ENCODE measurements at regions not wholly inside any gene's neighbourhood (a gene's known extent, or its start where the extent isn't known, plus 50 kb on each side); places are given as distances from the start of the nearest gene placed in this dataset.
A peak's percentile ranks its signal among the peaks of the same experiment; 100 is the strongest.

- peaks cover 0 to 21% (median 11%) of the 10 kb centered on the region in 6 donors for H3K4me1 ChIP-seq
- no peaks in the 10 kb centered on the region for H3K36me3 ChIP-seq
- H3K27ac ChIP-seq = no peak overlapping the region
- TF ChIP-seq POLR2A (IDR thresholded peaks at IDR 0.05) (no peak), POLR2AphosphoS5 (IDR thresholded peaks at IDR 0.05) (no peak), CTCF (IDR thresholded peaks at IDR 0.05 in 8 of 11, conservative IDR thresholded peaks at IDR 0.05 in 3 of 11) (no peak)
- intact Hi-C loops (cut with DNase I; ENCODE audit: low total_unique reads) = no loop called here
- no peak overlapping the region for H3K4me3 ChIP-seq
- WGBS, 5 donors = 16 to 29% (median 23%) methylated on average over 1 of the region's 1 CpG
- no peaks in the 10 kb centered on the region for H3K27me3 ChIP-seq (replicated peaks in 1 of 7)
- no peak for DNase-seq
- H3K9me3 ChIP-seq = no peaks in the 10 kb centered on the region
Measured at GRCh38 chr3:23739536-23739935, 66.2 kb upstream of the UBE2E1 start.

GRCh38 chr3:23740517-23740965 lies 65.2 kb upstream of the UBE2E1 start:
- no peak for TF ChIP-seq POLR2A (IDR thresholded peaks at IDR 0.05)
- TF ChIP-seq CTCF (IDR thresholded peaks at IDR 0.05 in 8 of 11, conservative IDR thresholded peaks at IDR 0.05 in 3 of 11) = no peak
- TF ChIP-seq POLR2AphosphoS5 (IDR thresholded peaks at IDR 0.05) = no peak

GRCh38 chr3:23741036-23741706 lies 64.6 kb upstream of the UBE2E1 start:
- WGBS, 5 donors = 69 to 85% (median 72%) methylated on average over 7 of the region's 7 CpGs
- H3K36me3 ChIP-seq = no peaks in the 10 kb centered on the region
- H3K27me3 ChIP-seq (replicated peaks in 1 of 7) = no peaks in the 10 kb centered on the region
- H3K9me3 ChIP-seq = no peaks in the 10 kb centered on the region
- no peak for TF ChIP-seq POLR2AphosphoS5 (IDR thresholded peaks at IDR 0.05)
- TF ChIP-seq CTCF (IDR thresholded peaks at IDR 0.05 in 8 of 11, conservative IDR thresholded peaks at IDR 0.05 in 3 of 11) = no peak
- TF ChIP-seq POLR2A (IDR thresholded peaks at IDR 0.05) = no peak
- DNase-seq = no peak
- H3K4me3 ChIP-seq = no peak overlapping the region
- intact Hi-C loops (cut with DNase I; ENCODE audit: low total_unique reads) = no loop called here
- peaks cover 0 to 23% (median 14%) of the 10 kb centered on the region in 6 donors for H3K4me1 ChIP-seq
- peak overlapping the region in 3 of 8 donors; percentile 11 to 50 (median 27) for H3K27ac ChIP-seq

More at GRCh38 chr3:23740517-23740965, 65.2 kb upstream of the UBE2E1 start:
- 44 to 58% (median 50%) methylated on average over 2 of the region's 2 CpGs for whole genome bisulfite sequencing, 5 donors
- Histone ChIP-seq H3K27ac (peak overlapping the region in 4 of 8 donors; percentile 1 to 50 (median 19)), H3K9me3 (no peaks in the 10 kb centered on the region), H3K4me3 (no peak overlapping the region), H3K36me3 (no peaks in the 10 kb centered on the region), H3K27me3 (replicated peaks in 1 of 7) (no peaks in the 10 kb centered on the region), H3K4me1 (peaks cover 0 to 21% (median 11%) of the 10 kb centered on the region in 6 donors)
- intact Hi-C loops (cut with DNase I; ENCODE audit: low total_unique reads) = no loop called here
- DNase-seq = no peak

GRCh38 chr3:23743141-23743784 lies 62.5 kb upstream of the UBE2E1 start:
- Histone ChIP-seq H3K27me3 (replicated peaks in 1 of 7) (no peaks in the 10 kb centered on the region), H3K36me3 (no peaks in the 10 kb centered on the region), H3K27ac (no peak overlapping the region), H3K4me3 (no peak overlapping the region), H3K4me1 (peaks cover 3 to 44% (median 29%) of the 10 kb centered on the region in 6 donors), H3K9me3 (no peaks in the 10 kb centered on the region)
- TF ChIP-seq POLR2AphosphoS5 (IDR thresholded peaks at IDR 0.05) = no peak
- TF ChIP-seq CTCF (IDR thresholded peaks at IDR 0.05 in 8 of 11, conservative IDR thresholded peaks at IDR 0.05 in 3 of 11) = no peak
- TF ChIP-seq POLR2A (IDR thresholded peaks at IDR 0.05) = no peak
- intact Hi-C loops (cut with DNase I; ENCODE audit: low total_unique reads) = no loop called here
- no peak for DNase-seq
- 90 to 92% (median 91%) methylated on average over 24 of the region's 24 CpGs for WGBS, 5 donors
